Adrenal gland (tissue), 5 donors: ENCODE measurements at regions not wholly inside any gene's neighbourhood (a gene's known extent, or its start where the extent isn't known, plus 50 kb on each side); places are given as distances from the start of the nearest gene placed in this dataset.

Experiments used
- CTCF ChIP-seq, 6 experiments: fragments of 450-650 bp in 4 of 6; fragments of 200-600 bp in 2 of 6; sonication (generic) in 1 of 6; IDR thresholded peaks; 1 replicate in 5 of 6; 2 replicates in 1 of 6; pipeline versions ENCODE4 v1.5.1 to v1.8.0; 2016 to 2021; ENCODE audit warnings: antibody characterized with exemption in 6 of 6, mild to moderate bottlenecking in 2 of 6, moderate library complexity in 1 of 6
- POLR2A ChIP-seq, 2 donors: fragments of 450-650 bp; IDR thresholded peaks; one replicate each; pipeline ENCODE4 v1.6.1; 2017; ENCODE audit warnings: antibody characterized with exemption in 2 of 2, mild to moderate bottlenecking in 2 of 2, moderate library complexity in 1 of 2
- donor health status: DM: no; HTN: no; CAD: no.

- no peak for TF ChIP-seq CTCF (IDR thresholded peaks at IDR 0.05)
- TF ChIP-seq POLR2A (IDR thresholded peaks at IDR 0.05): no peak
Observed at GRCh38 chr13:40429706-40430545, 236.5 kb downstream of the FOXO1 start.
